NCI-H1105 (cell line): ENCODE measurements at regions not wholly inside any gene's neighbourhood (a gene's known extent, or its start where the extent isn't known, plus 50 kb on each side); places are given as distances from the start of the nearest gene placed in this dataset.
"Not testable (repeated sequence)": the region's sequence is repeated elsewhere in the genome, so short reads cannot be mapped to it uniquely, and the experiment has no call there.

ENCODE experiments used
- DNase-seq: peaks from one replicate; lab custom pipeline; 2025; lab: John Stamatoyannopoulos, UW

- peak; percentile 83 for DNase-seq
These were observed 53.0 kb upstream of the CA12 start for GRCh38 chr15:63434576-63435186.

GRCh38 chr15:63435204-63435820 lies 53.7 kb upstream of the CA12 start:
- DNase-seq, result no peak

GRCh38 chr15:63436341-63436740 lies 54.7 kb upstream of the CA12 start:
- no peak for DNase-seq

- peak; percentile 79 for DNase-seq
These were observed 55.3 kb upstream of the CA12 start for GRCh38 chr15:63436872-63437375.

- no peak for DNase-seq
These were observed 58.1 kb upstream of the CA12 start for GRCh38 chr15:63439536-63440264.

GRCh38 chr15:63440265-63440648 lies 58.6 kb upstream of the CA12 start:
- DNase-seq, result no peak

GRCh38 chr15:63440756-63441155 lies 59.1 kb upstream of the CA12 start:
- no peak for DNase-seq

- no peak for DNase-seq
These were observed 59.6 kb upstream of the CA12 start for GRCh38 chr15:63441266-63441665.

GRCh38 chr15:63442080-63442479 lies 60.4 kb upstream of the CA12 start:
- DNase-seq, result no peak

GRCh38 chr15:63444611-63445010 lies 59.8 kb upstream of the USP3 start:
- DNase-seq, result no peak

- no peak for DNase-seq
These were observed 58.1 kb upstream of the USP3 start for GRCh38 chr15:63446255-63446654.

GRCh38 chr15:63447017-63447676 lies 57.2 kb upstream of the USP3 start:
- peak; percentile 89 for DNase-seq

GRCh38 chr15:63448266-63448665 lies 56.1 kb upstream of the USP3 start:
- no peak for DNase-seq

- DNase-seq, result not testable (repeated sequence)
These were observed 55.4 kb upstream of the USP3 start for GRCh38 chr15:63448872-63449555.

- DNase-seq, result no peak
These were observed 54.7 kb upstream of the USP3 start for GRCh38 chr15:63449731-63450130.

GRCh38 chr15:63450884-63451225 lies 53.5 kb upstream of the USP3 start:
- DNase-seq, result no peak

GRCh38 chr15:63451671-63452315 lies 52.6 kb upstream of the USP3 start:
- no peak for DNase-seq

- DNase-seq, result no peak
These were observed 51.7 kb upstream of the USP3 start for GRCh38 chr15:63452552-63453136.

GRCh38 chr15:63453186-63453905 lies 51.0 kb upstream of the USP3 start:
- DNase-seq, result no peak

- DNase-seq, result no peak
These were observed 49.7 kb upstream of the USP3 start for GRCh38 chr15:63454503-63455211.
